ENCODE measurements at regions not wholly inside any gene's neighbourhood (a gene's known extent, or its start where the extent isn't known, plus 50 kb on each side); places are given as distances from the start of the nearest gene placed in this dataset.
"Not testable (repeated sequence)": the region's sequence is repeated elsewhere in the genome, so short reads cannot be mapped to it uniquely, and the experiment has no call there.

GRCh38 chr6:111925296-111925695 is 52.0 kb upstream of the FYN start:
- DNase-seq (ENCODE audit: low read depth), result peak; percentile 93

DNA sequence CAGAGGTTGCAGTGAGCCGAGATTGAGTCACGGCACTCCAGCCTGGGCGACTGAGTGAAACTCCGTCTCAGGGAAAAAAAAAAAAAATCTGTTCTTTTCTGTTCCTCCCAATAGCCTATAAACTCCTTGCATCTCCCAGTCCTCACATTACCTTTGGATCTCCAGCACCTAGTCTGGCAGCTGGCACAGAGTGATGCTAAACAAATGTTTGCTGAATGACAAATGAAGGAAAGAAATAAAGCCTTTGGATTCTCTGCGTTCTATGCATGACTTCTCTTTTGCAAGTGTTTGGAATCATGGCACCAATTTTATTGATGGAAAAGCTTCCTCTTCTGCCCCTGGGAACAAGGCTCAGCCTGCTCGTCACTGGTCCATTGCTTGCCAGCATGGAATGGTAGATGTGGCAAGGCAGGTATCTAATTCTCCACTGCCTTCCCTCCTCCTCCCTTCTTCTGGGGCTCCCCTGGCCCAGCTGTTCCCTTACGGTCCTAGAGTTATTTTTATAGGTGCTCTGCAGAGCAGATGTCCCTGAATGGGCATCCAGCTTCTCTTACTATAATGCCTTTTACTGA is 53.6 kb upstream of the FYN start:
- peak; percentile 15 for DNase-seq (ENCODE audit: low read depth)

DNA sequence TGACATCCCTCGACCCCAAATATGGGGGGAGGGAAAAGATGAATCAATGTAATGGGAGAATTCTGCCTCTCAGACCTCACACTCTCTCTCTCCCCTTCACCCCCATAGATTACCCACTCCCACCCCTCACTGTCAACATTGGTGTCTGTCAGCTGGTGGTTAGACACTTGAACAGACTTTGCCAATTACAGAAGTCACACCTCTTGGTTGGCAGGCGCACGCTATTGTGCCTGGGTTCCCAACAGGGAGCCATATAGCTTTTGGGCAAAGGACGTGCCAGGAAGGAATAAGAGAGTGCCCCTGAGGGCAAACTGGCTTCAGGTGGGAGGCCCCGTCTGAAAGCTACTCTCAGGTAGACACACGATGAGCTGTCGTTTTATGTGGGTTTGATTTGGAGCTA is 54.1 kb upstream of the FYN start:
- no peak for DNase-seq (ENCODE audit: low read depth)

- DNase-seq (ENCODE audit: low read depth), result no peak
These were observed 54.9 kb upstream of the FYN start for GRCh38 chr6:111928139-111928538.

DNA sequence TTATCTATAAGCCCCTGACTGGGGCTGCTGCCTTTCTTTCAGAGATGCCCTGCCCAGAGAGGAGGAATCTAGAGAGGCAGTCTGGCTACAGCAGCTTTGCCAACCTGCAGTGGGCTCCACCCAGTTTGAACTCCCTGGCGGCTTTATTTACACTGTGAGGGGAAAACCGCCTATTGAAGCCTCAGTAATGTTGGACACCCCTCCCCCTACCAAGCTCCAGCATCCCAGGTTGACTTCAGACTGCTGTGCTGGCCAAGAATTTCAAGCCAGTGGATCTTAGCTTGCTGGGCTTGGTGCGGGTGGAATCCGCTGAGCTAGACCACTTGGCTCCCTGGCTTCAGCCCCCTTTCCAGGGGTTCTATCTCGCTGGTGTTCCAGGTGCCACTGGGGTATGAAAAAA is 61.4 kb upstream of the FYN start:
- not testable (repeated sequence) for DNase-seq (ENCODE audit: low read depth)

DNA sequence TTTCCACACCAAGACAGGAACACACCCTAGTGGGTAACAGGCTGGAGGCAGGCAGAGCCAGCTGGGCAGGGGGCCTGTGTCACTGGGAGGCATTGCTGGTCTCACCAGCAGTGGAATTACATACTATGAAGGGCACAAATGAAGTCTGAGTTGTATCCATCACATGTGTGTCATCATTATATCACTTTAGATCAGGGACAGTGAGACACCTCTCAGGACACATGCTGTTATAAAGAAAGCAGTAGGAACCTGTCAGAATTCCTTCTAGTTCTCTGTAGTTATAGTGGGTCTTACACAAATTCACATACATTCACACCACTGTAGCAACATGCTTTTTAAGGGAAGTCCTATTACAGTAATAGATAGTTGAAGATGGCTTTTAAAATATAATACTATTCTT is 63.5 kb upstream of the FYN start:
- DNase-seq (ENCODE audit: low read depth), result no peak

- DNase-seq (ENCODE audit: low read depth), result peak; percentile 88
These were observed 65.5 kb upstream of the FYN start for GRCh38 chr6:111938710-111939109.

- no peak for DNase-seq (ENCODE audit: low read depth)
These were observed 66.7 kb upstream of the FYN start for GRCh38 chr6:111939902-111940301.

DNA sequence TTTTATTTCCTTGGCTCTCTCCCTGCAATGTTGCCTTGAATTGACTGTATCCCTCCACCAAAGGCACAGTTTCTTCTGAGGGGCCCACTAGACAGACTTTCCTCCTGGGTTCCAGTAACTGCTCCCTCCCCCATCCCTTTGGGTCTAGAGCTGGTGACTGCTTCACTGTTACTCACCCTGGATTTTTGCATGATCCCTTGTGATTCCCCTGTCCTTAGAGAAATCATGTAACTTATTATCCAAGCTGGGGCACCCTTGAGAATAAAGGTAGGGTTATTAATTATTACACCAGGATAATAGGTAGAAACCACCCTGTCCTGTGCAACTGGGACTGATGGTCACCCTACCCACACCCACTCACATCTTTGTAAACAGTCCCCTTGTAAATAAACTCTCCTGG is 67.5 kb upstream of the FYN start:
- DNase-seq (ENCODE audit: low read depth), result no peak

GRCh38 chr6:111941686-111942330 is 68.6 kb upstream of the FYN start:
- no peak for DNase-seq (ENCODE audit: low read depth)

DNA sequence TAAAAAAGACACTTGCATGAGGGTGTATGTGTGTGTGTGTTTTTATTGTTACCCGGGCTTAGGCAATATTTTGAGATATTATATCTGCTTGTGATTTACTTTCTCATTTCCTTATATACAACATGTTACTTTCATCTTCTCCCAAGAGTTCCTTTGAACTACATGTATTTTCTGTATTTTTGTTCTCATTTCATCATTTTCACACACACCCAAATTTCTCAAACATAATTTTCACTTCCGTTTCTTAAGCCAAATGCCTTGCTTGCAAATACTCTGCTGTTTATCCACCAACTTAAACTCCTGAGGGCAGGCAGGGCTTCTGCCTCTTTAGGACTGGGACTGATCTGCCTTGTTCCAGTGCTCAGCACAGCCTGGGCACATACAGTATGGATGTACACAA is 69.3 kb upstream of the FYN start:
- DNase-seq (ENCODE audit: low read depth), result no peak

- no peak for DNase-seq (ENCODE audit: low read depth)
These were observed 70.0 kb upstream of the FYN start for GRCh38 chr6:111943266-111943665.

- no peak for DNase-seq (ENCODE audit: low read depth)
These were observed 70.5 kb upstream of the FYN start for GRCh38 chr6:111943726-111944125.

- DNase-seq (ENCODE audit: low read depth), result no peak
These were observed 71.3 kb upstream of the FYN start for GRCh38 chr6:111944541-111944940.

DNA sequence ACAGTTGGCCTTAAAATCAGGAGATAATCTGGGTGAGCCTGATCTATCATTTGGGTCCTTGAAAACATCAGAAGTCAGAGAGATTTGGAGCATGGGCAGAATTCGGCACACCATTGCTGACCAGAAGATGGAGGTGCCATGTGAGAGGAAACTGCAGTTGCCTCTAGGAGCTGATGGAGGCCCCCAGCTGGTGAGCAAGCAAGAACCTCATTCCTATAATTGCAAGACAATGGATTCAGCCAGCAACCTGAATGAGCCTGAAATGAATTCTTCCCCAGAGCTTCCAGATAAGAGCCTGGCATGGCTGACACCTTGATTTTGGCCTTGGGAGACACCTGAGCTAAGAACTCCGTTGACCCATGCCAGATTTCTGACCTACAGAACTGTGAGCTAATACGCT is 76.3 kb upstream of the FYN start:
- DNase-seq (ENCODE audit: low read depth), result no peak

- not testable (repeated sequence) for DNase-seq (ENCODE audit: low read depth)
These were observed 76.7 kb upstream of the FYN start for GRCh38 chr6:111949984-111950383.

DNA sequence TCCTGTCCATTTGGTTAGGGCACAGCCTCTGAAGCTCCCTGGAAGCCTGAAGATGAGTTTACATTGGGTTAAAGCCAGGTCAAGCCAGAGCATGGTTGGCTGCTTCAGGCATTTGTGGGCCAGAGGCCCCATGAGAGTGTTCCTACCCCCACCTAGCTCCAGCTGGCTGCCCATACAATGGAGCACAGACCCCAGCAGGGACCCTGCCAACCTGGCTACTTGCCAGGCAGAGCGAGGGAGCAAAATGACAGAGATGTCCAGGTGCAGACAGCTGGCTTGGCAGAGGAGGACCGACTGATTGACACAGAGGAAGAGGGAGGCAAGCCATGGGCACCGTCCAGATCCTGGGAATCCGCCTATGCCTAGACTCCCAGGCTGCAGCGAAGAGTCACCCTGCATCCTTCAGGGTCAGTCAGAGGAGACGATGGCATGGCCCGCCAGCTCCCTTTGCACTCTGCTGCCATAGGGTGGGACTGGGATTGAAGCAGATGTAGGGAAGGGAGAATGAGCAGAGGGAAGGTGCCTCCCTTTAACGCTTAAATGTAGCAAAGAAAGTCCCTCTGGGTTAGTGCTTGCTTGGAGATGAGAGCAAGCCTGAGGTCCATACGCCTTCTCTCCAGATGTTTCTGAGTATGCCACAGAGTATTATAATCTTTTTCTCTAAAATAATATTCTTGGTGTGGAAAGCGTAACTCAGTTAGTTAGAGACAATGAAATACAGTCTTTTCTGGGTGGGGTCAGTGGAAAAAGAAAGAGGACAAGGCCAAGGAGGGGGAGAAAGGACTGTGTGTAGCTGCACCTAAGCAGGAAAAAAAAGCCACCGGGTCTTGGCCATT is 77.6 kb upstream of the FYN start:
- DNase-seq (ENCODE audit: low read depth), result peak; percentile 76

GRCh38 chr6:111951497-111952085 is 78.3 kb upstream of the FYN start:
- DNase-seq (ENCODE audit: low read depth), result no peak

DNA sequence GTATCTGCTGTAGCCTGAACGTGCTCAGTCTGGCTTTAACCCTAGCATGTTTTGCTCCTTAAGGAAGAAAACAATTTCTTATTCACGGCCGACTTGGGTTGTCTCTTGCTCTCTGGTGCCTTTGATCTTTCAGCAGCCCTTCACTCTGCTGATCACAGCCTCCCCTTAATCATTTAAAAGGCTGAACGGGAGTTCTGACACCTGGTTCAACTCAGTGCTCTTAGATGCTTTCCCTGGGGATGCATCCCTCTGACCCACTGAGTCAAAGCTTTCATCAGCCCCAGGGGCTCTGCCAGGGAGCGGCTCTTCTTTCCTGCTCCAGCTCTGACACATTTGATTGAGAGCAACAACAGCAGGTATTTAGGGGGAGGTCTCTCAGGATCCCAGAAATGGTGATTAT is 79.0 kb upstream of the FYN start:
- DNase-seq (ENCODE audit: low read depth), result no peak

DNA sequence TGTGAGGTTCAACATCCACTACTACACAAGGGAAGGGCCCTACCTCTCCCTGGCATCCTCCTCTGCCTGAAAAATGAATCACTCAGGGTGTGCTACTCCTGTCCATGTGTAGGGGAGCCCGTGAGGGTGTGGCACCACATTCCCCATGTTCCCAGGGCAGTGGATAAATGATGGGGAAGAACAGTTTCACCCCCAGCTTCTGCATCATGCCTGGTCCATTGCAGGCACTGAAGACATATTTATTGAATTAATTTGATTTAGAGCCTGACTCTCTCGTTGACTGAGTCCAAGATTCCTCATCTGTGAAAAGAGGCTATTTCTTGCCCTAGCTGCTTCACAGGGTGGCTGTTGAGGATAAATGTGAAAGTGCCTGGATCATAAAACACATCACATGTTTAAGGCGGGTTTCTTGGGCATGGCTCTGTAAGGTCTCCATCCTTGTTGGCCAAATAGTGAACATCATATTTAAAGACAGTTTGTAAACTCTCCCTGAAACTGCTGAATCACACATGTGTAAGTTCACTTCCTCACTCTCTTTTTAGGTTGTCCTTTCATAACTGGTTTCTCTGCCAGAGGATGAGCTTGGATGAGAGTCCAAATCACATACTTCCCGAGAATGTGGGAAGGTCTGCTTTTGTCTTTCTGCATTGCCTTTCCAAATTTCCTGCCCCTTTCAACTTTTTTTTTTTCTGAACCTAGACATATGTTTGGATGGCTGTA is 79.7 kb upstream of the FYN start:
- DNase-seq (ENCODE audit: low read depth), result peak; percentile 40

GRCh38 chr6:111956098-111956497 is 82.8 kb upstream of the FYN start:
- no peak for DNase-seq (ENCODE audit: low read depth)

DNA sequence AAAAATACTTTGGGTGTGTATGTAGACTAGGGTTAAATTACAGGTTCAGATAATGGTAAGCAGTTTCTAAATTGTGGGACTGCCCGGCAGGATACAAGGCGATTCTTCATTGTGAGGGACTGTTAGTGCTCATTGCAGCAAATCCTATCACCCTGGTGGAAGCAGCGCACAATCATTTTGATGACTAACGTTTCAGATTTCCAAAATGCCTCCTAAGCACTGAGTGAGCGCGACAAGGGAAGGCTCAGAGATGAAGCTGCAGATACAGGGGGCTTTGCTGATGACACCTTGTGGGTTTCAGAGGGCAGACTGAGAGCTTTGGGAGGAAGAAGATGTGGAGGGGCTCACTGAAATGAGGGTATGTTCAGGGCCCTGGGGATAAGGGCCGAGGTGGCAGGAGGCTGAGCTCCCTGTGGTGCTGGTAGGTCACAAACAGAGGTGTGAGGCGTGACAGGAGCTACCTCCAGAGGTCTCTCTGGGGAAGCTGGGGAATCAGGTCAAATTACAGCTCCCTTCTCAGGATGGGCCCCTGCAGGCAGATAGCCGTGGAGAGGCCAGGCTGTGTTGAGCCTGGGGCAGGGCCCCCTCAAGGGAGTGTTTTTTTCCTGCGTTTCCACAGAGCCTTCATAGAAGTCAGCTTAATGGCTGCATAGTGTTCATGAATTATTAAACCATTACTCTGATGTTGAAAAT is 84.5 kb upstream of the FYN start:
- DNase-seq (ENCODE audit: low read depth), result peak; percentile 27
